ENCODE measurements at regions not wholly inside any gene's neighbourhood (a gene's known extent, or its start where the extent isn't known, plus 50 kb on each side); places are given as distances from the start of the nearest gene placed in this dataset.
"Not testable (repeated sequence)": the region's sequence is repeated elsewhere in the genome, so short reads cannot be mapped to it uniquely, and the experiment has no call there.

- DNase-seq, result not testable (repeated sequence)
Measured at GRCh38 chr1:146317785-146318184, 89.0 kb upstream of the NOTCH2NLA start.

GRCh38 chr1:146314449-146315246 is 85.8 kb upstream of the NOTCH2NLA start:
- not testable (repeated sequence) for DNase-seq

- not testable (repeated sequence) for DNase-seq
Measured at GRCh38 chr1:146310579-146310978, 81.8 kb upstream of the NOTCH2NLA start.

- DNase-seq, result not testable (repeated sequence)
Measured at GRCh38 chr1:146309427-146309826, 80.6 kb upstream of the NOTCH2NLA start.

GRCh38 chr1:146308892-146309291 is 80.1 kb upstream of the NOTCH2NLA start:
- DNase-seq, result not testable (repeated sequence)

- DNase-seq, result not testable (repeated sequence)
Measured at GRCh38 chr1:146308152-146308551, 79.3 kb upstream of the NOTCH2NLA start.

GRCh38 chr1:146307632-146308031 is 78.8 kb upstream of the NOTCH2NLA start:
- DNase-seq, result not testable (repeated sequence)

GRCh38 chr1:146306651-146307050 is 77.8 kb upstream of the NOTCH2NLA start:
- DNase-seq, result not testable (repeated sequence)

- DNase-seq, result not testable (repeated sequence)
Measured at GRCh38 chr1:146305442-146305841, 76.6 kb upstream of the NOTCH2NLA start.

GRCh38 chr1:146298575-146298897 is 69.7 kb upstream of the NOTCH2NLA start:
- DNase-seq, result not testable (repeated sequence)

GRCh38 chr1:146297781-146298574 is 69.2 kb upstream of the NOTCH2NLA start:
- not testable (repeated sequence) for DNase-seq

GRCh38 chr1:146292940-146293936 is 64.4 kb upstream of the NOTCH2NLA start:
- not testable (repeated sequence) for DNase-seq

- DNase-seq, result not testable (repeated sequence)
Measured at GRCh38 chr1:146292424-146292823, 63.6 kb upstream of the NOTCH2NLA start.

GRCh38 chr1:146287881-146288280 is 59.1 kb upstream of the NOTCH2NLA start:
- DNase-seq, result not testable (repeated sequence)

- not testable (repeated sequence) for DNase-seq
Measured at GRCh38 chr1:146284760-146285159, 55.9 kb upstream of the NOTCH2NLA start.

- not testable (repeated sequence) for DNase-seq
Measured at GRCh38 chr1:146283527-146283880, 54.7 kb upstream of the NOTCH2NLA start.

GRCh38 chr1:146282807-146283526 is 54.1 kb upstream of the NOTCH2NLA start:
- not testable (repeated sequence) for DNase-seq

- not testable (repeated sequence) for DNase-seq
Measured at GRCh38 chr1:146281522-146281921, 52.7 kb upstream of the NOTCH2NLA start.

- not testable (repeated sequence) for DNase-seq
Measured at GRCh38 chr1:146278758-146279157, 49.9 kb upstream of the NOTCH2NLA start.
